Uterus (tissue), 2 donors: ENCODE measurements at regions not wholly inside any gene's neighbourhood (a gene's known extent, or its start where the extent isn't known, plus 50 kb on each side); places are given as distances from the start of the nearest gene placed in this dataset.
"Not testable (repeated sequence)": the region's sequence is repeated elsewhere in the genome, so short reads cannot be mapped to it uniquely, and the experiment has no call there.

Source experiments
- CTCF ChIP-seq, 4 experiments: fragments of 200-600 bp in 2 of 4; fragments of 450-650 bp in 2 of 4; sonication (generic) in 2 of 4; IDR thresholded peaks; one replicate each; pipeline ENCODE4 v1.5.1; 2016 to 2019; ENCODE audit warnings: antibody characterized with exemption in 4 of 4, mild to moderate bottlenecking in 2 of 4, moderate library complexity in 1 of 4
- POLR2A ChIP-seq, 2 donors: fragments of 450-650 bp; IDR thresholded peaks; one replicate each; pipeline ENCODE4 v1.6.1; 2016; ENCODE audit warnings: antibody characterized with exemption in 2 of 2, mild to moderate bottlenecking in 1 of 2, moderate library complexity in 1 of 2

- TF ChIP-seq CTCF, POLR2A (IDR thresholded peaks at IDR 0.05): not testable (repeated sequence)
These were observed 65.0 kb upstream of the IKBKE start for GRCh38 chr1:206405282-206405681.
